Karpas-422 (cell line): ENCODE measurements at regions not wholly inside any gene's neighbourhood (a gene's known extent, or its start where the extent isn't known, plus 50 kb on each side); places are given as distances from the start of the nearest gene placed in this dataset.
"Not testable (repeated sequence)": the region's sequence is repeated elsewhere in the genome, so short reads cannot be mapped to it uniquely, and the experiment has no call there.

Experiments
- DNase-seq: peaks from one replicate; pipeline ENCODE4 v3.0.0-alpha.2; 2015
- H2AFZ ChIP-seq: fragments of 200-600 bp; sonication (generic); 2 replicates; pipeline ENCODE4 v1.6.1; 2014; ENCODE audit warnings: antibody characterized with exemption, low read length, mixed read lengths
- H3K27ac ChIP-seq: fragments of 200-600 bp; sonication (generic); 2 replicates; pipeline ENCODE4 v1.5.1; 2014; ENCODE audit warnings: mild to moderate bottlenecking, low read length, moderate library complexity
- H3K27me3 ChIP-seq: fragments of 200-600 bp; sonication (generic); 2 replicates; pipeline ENCODE4 v1.6.1; 2014; ENCODE audit warnings: low read length, mixed read lengths
- H3K36me3 ChIP-seq: fragments of 200-600 bp; sonication (generic); 2 replicates; pipeline ENCODE4 v1.6.1; 2014; ENCODE audit warnings: low read length, mixed read lengths; ENCODE audit not compliant: insufficient read depth
- H3K4me1 ChIP-seq: fragments of 200-600 bp; sonication (generic); 2 replicates; pipeline ENCODE4 v1.6.1; 2014; ENCODE audit warnings: mild to moderate bottlenecking, low read length, mixed read lengths
- H3K4me2 ChIP-seq: fragments of 200-600 bp; sonication (generic); 2 replicates; pipeline ENCODE4 v1.6.1; 2014; ENCODE audit warnings: low read length, low read depth, mild to moderate bottlenecking; ENCODE audit not compliant: poor library complexity, severe bottlenecking
- H3K4me3 ChIP-seq: fragments of 200-600 bp; sonication (generic); 2 replicates; pipeline ENCODE4 v1.5.1; 2014; ENCODE audit warnings: mild to moderate bottlenecking, antibody characterized with exemption, low read length, mixed read lengths
- H3K79me2 ChIP-seq: fragments of 200-600 bp; sonication (generic); 2 replicates; pipeline ENCODE4 v1.6.1; 2014; ENCODE audit warnings: mild to moderate bottlenecking, low read length, mixed read lengths
- H3K9ac ChIP-seq: fragments of 200-600 bp; sonication (generic); 2 replicates; pipeline ENCODE4 v1.6.0; 2014; ENCODE audit warnings: low read length
- H3K9me2 ChIP-seq: fragments of 200-600 bp; sonication (generic), shearing (Covaris generic); replicated peaks from 2 replicates; pipeline ENCODE4 v1.6.0; 2014; ENCODE audit warnings: mild to moderate bottlenecking, low read length, moderate library complexity; ENCODE audit not compliant: insufficient read depth
- H3K9me3 ChIP-seq: fragments of 300-700, 200-600 bp; sonication (generic); 2 replicates; pipeline ENCODE4 v1.6.1; 2014; ENCODE audit warnings: low read length, mixed read lengths
- H4K20me1 ChIP-seq: fragments of 200-600 bp; sonication (generic); 2 replicates; pipeline ENCODE4 v1.6.1; 2014; ENCODE audit warnings: mild to moderate bottlenecking, antibody characterized with exemption, low read length, low read depth; ENCODE audit not compliant: insufficient read depth

GRCh38 chrX:127128282-127128681 is 308.8 kb downstream of the PRR32 start:
- H3K9me3 ChIP-seq, result peaks cover 28% of the 10 kb centered on the region
- no peaks in the 10 kb centered on the region for H4K20me1 ChIP-seq
- H2AFZ ChIP-seq, result no peak overlapping the region
- H3K79me2 ChIP-seq, result no peaks in the 10 kb centered on the region
- H3K27me3 ChIP-seq, result no peaks in the 10 kb centered on the region
- DNase-seq, result no peak
- H3K4me2 ChIP-seq, result no peak overlapping the region
- no peak overlapping the region for H3K9ac ChIP-seq
- no peak overlapping the region for H3K27ac ChIP-seq
- H3K9me2 ChIP-seq, result no peaks in the 10 kb centered on the region
- no peak overlapping the region for H3K4me3 ChIP-seq
- no peaks in the 10 kb centered on the region for H3K36me3 ChIP-seq
- H3K4me1 ChIP-seq, result no peaks in the 10 kb centered on the region

- H3K4me3 ChIP-seq, result no peak overlapping the region
- H4K20me1 ChIP-seq, result no peaks in the 10 kb centered on the region
- no peak overlapping the region for H3K9ac ChIP-seq
- no peak overlapping the region for H3K4me2 ChIP-seq
- H3K79me2 ChIP-seq, result no peaks in the 10 kb centered on the region
- no peak overlapping the region for H2AFZ ChIP-seq
- no peaks in the 10 kb centered on the region for H3K4me1 ChIP-seq
- no peaks in the 10 kb centered on the region for H3K27me3 ChIP-seq
- no peak for DNase-seq
- H3K36me3 ChIP-seq, result no peaks in the 10 kb centered on the region
- peaks cover 32% of the 10 kb centered on the region for H3K9me3 ChIP-seq
- no peaks in the 10 kb centered on the region for H3K9me2 ChIP-seq
- no peak overlapping the region for H3K27ac ChIP-seq
These were observed 310.0 kb downstream of the PRR32 start for GRCh38 chrX:127129510-127129909.

DNA sequence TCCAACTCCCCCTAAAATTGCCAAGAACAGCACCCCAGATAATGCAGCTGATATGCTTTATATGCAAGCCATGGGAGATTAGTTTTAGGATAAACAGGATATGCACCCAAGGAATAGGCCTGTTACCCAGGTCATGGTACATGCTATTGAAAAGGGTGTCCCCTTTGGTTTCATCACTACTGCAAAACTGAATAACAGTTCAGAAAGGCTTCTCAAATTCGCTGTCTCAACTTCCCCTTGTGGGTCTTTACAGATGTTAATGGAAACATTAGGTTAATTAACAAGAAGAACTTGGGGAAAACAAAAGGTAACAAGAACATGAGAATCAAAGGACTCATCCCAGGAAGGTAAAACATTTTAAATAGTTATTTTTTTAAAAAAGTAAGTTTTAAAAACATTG is 318.7 kb downstream of the PRR32 start:
- no peak overlapping the region for H2AFZ ChIP-seq
- H3K4me1 ChIP-seq, result no peaks in the 10 kb centered on the region

DNA sequence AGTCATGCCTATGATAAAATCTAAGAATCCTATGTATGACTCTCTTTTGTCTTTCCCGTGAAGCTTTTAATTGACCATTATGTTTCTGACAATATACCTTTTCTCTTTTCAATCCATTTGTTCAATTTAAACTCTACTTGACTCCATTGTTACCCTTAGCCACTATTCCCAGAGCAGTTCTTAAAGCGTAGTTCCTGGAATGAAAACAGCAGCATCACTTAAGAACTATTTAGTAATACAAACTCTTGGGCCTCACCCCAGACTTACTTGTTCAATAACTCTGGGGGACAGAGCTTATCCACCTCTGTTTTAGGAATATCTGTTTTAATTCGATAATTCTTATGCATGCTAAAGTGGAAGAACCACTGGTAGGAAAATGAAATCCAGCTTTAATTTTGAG is 358.4 kb downstream of the PRR32 start:
- H3K27me3 ChIP-seq, result no peaks in the 10 kb centered on the region
- H3K4me1 ChIP-seq, result no peaks in the 10 kb centered on the region
- H3K9me3 ChIP-seq, result peaks cover 24% of the 10 kb centered on the region
- H3K79me2 ChIP-seq, result no peaks in the 10 kb centered on the region
- H2AFZ ChIP-seq, result no peak overlapping the region
- no peaks in the 10 kb centered on the region for H4K20me1 ChIP-seq
- no peak for DNase-seq
- no peak overlapping the region for H3K4me2 ChIP-seq
- no peak overlapping the region for H3K4me3 ChIP-seq
- no peaks in the 10 kb centered on the region for H3K9me2 ChIP-seq
- H3K9ac ChIP-seq, result no peak overlapping the region
- H3K27ac ChIP-seq, result no peak overlapping the region
- no peaks in the 10 kb centered on the region for H3K36me3 ChIP-seq

More for the DNA sequence above, 318.7 kb downstream of the PRR32 start:
- Histone ChIP-seq H3K79me2 (no peaks in the 10 kb centered on the region), H3K9me3 (peaks cover 31% of the 10 kb centered on the region), H4K20me1 (no peaks in the 10 kb centered on the region), H3K27ac (no peak overlapping the region), H3K4me3 (no peak overlapping the region), H3K27me3 (no peaks in the 10 kb centered on the region), H3K36me3 (no peaks in the 10 kb centered on the region), H3K9ac (no peak overlapping the region), H3K4me2 (no peak overlapping the region), H3K9me2 (no peaks in the 10 kb centered on the region)
- no peak for DNase-seq

- no peak overlapping the region for H2AFZ ChIP-seq
These were observed 367.6 kb downstream of the PRR32 start for GRCh38 chrX:127187095-127187494.

GRCh38 chrX:127190381-127190780 is 370.9 kb downstream of the PRR32 start:
- H3K36me3 ChIP-seq, result no peaks in the 10 kb centered on the region
- no peak overlapping the region for H3K4me2 ChIP-seq
- no peaks in the 10 kb centered on the region for H3K4me1 ChIP-seq
- no peaks in the 10 kb centered on the region for H3K79me2 ChIP-seq
- H4K20me1 ChIP-seq, result no peaks in the 10 kb centered on the region
- H2AFZ ChIP-seq, result no peak overlapping the region
- no peak overlapping the region for H3K4me3 ChIP-seq
- no peak for DNase-seq
- no peak overlapping the region for H3K9ac ChIP-seq
- H3K27me3 ChIP-seq, result no peaks in the 10 kb centered on the region
- no peak overlapping the region for H3K27ac ChIP-seq
- no peaks in the 10 kb centered on the region for H3K9me2 ChIP-seq
- H3K9me3 ChIP-seq, result peaks cover 36% of the 10 kb centered on the region

More at GRCh38 chrX:127187095-127187494, 367.6 kb downstream of the PRR32 start:
- no peaks in the 10 kb centered on the region for H3K36me3 ChIP-seq
- no peak overlapping the region for H3K4me2 ChIP-seq
- no peaks in the 10 kb centered on the region for H3K4me1 ChIP-seq
- no peak for DNase-seq
- H3K27ac ChIP-seq, result no peak overlapping the region
- H4K20me1 ChIP-seq, result no peaks in the 10 kb centered on the region
- H3K4me3 ChIP-seq, result no peak overlapping the region
- no peaks in the 10 kb centered on the region for H3K79me2 ChIP-seq
- H3K9ac ChIP-seq, result no peak overlapping the region
- no peaks in the 10 kb centered on the region for H3K27me3 ChIP-seq
- H3K9me2 ChIP-seq, result no peaks in the 10 kb centered on the region
- peaks cover 40% of the 10 kb centered on the region for H3K9me3 ChIP-seq

DNA sequence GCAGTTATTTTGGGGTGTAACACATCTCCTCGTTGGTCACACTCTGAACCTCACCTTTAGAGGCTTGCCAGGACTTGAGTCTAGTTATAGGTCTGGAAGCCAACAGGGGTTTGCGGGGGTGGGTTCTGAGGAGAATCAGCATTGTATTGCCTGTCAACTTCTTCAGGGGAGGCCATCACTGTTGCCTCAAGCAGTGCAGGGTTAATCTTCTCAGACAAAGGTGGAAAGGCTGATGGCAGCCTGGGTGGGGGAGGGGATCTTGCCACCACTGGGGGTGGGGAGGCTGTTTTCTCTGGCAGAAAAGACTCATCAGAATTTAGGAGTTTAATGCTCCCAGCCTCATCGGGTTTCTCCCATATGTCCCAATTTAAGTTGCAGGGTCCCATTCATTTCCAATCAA is 387.8 kb downstream of the PRR32 start:
- Histone ChIP-seq H3K27me3 (no peaks in the 10 kb centered on the region), H3K27ac (no peak overlapping the region), H3K79me2 (no peaks in the 10 kb centered on the region), H3K4me2 (no peak overlapping the region), H3K4me3 (no peak overlapping the region), H4K20me1 (no peaks in the 10 kb centered on the region), H3K9me2 (no peaks in the 10 kb centered on the region; the same call in 1 of the 2 replicates), H3K9ac (no peak overlapping the region), H2AFZ (no peak overlapping the region), H3K4me1 (no peaks in the 10 kb centered on the region), H3K36me3 (no peaks in the 10 kb centered on the region), H3K9me3 (peaks cover 20% of the 10 kb centered on the region; the same call in 1 of the 2 replicates)
- DNase-seq, result no peak

GRCh38 chrX:127221821-127222220 is 402.3 kb downstream of the PRR32 start:
- not testable (repeated sequence) for H2AFZ ChIP-seq, H3K4me1 ChIP-seq

GRCh38 chrX:127243654-127244053 is 424.1 kb downstream of the PRR32 start:
- Histone ChIP-seq H3K27me3 (no peaks in the 10 kb centered on the region), H3K9me2 (no peaks in the 10 kb centered on the region), H3K4me1 (no peaks in the 10 kb centered on the region), H3K36me3 (no peaks in the 10 kb centered on the region), H3K4me2 (no peak overlapping the region), H3K9me3 (peaks cover 24% of the 10 kb centered on the region), H2AFZ (no peak overlapping the region), H3K9ac (no peak overlapping the region), H3K27ac (no peak overlapping the region), H3K4me3 (no peak overlapping the region), H3K79me2 (no peaks in the 10 kb centered on the region), H4K20me1 (no peaks in the 10 kb centered on the region)
- no peak for DNase-seq

More at GRCh38 chrX:127221821-127222220, 402.3 kb downstream of the PRR32 start:
- not testable (repeated sequence) for H3K4me2 ChIP-seq, H3K27ac ChIP-seq, H3K36me3 ChIP-seq, H3K9me2 ChIP-seq, H3K27me3 ChIP-seq, H4K20me1 ChIP-seq, H3K4me3 ChIP-seq, H3K9ac ChIP-seq, H3K79me2 ChIP-seq, DNase-seq, H3K9me3 ChIP-seq
